ENCODE measurements at regions not wholly inside any gene's neighbourhood (a gene's known extent, or its start where the extent isn't known, plus 50 kb on each side); places are given as distances from the start of the nearest gene placed in this dataset.

- no peak for TF ChIP-seq BHLHE40 (IDR thresholded peaks at IDR 0.05; ENCODE audit: low read depth, low read length)
- no peak for TF ChIP-seq TP53 (CRISPR knock-in tag; IDR thresholded peaks at IDR 0.05)
These were observed 160.1 kb downstream of the TENT4A start (continued) for GRCh38 chr5:6873359-6873758.

- Histone ChIP-seq H3K4me1 (no peaks in the 10 kb centered on the region), H3K9me3 (no peaks in the 10 kb centered on the region), H3K4me3 (no peak overlapping the region), H3K4me2 (no peak overlapping the region), H3K27ac (no peak overlapping the region)
- FAIRE-seq (no peak), DNase-seq (ENCODE audit: low read depth in 1 of 2, low spot score in 1 of 2) (no peak), ATAC-seq (no peak)
- CTCF ChIA-PET: interaction anchor here (1.0 kb wide), 1 partner anchor 131 kb away, joined by 3 read pairs; no protein-coding TSS in a partner anchor
- POLR2A ChIA-PET: interaction anchor here (0.7 kb wide), 1 partner anchor 32 kb away, joined by 7 read pairs; no protein-coding TSS in a partner anchor
- TF ChIP-seq, protein P1, sequence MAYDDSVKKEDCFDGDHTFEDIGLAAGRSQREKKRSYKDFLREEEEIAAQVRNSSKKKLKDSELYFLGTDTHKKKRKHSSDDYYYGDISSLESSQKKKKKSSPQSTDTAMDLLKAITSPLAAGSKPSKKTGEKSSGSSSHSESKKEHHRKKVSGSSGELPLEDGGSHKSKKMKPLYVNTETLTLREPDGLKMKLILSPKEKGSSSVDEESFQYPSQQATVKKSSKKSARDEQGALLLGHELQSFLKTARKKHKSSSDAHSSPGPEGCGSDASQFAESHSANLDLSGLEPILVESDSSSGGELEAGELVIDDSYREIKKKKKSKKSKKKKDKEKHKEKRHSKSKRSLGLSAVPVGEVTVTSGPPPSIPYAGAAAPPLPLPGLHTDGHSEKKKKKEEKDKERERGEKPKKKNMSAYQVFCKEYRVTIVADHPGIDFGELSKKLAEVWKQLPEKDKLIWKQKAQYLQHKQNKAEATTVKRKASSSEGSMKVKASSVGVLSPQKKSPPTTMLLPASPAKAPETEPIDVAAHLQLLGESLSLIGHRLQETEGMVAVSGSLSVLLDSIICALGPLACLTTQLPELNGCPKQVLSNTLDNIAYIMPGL (CRISPR knock-in tag; IDR thresholded peaks at IDR 0.05; ENCODE audit: borderline replicate concordance): no peak
- TF ChIP-seq JUN (IDR thresholded peaks at IDR 0.05) (no peak), ELK1 (IDR thresholded peaks at IDR 0.05; ENCODE audit: low read depth, low read length) (no peak), PHF8 (IDR thresholded peaks at IDR 0.05; ENCODE audit: borderline replicate concordance, low read depth) (no peak), HES2 (IDR thresholded peaks at IDR 0.05) (no peak), POLR2AphosphoS2 (conservative IDR thresholded peaks at IDR 0.05; ENCODE audit: low read length) (no peak), MAFK (IDR thresholded peaks at IDR 0.05; ENCODE audit: partially characterized antibody) (no peak), RCOR1 (IDR thresholded peaks at IDR 0.05; ENCODE audit: low read depth, low read length) (no peak), RFX5 (IDR thresholded peaks at IDR 0.05) (no peak), FOSL2 (IDR thresholded peaks at IDR 0.05) (no peak), FOSL2 (CRISPR knock-in tag; IDR thresholded peaks at IDR 0.05) (no peak), RNF2 (IDR thresholded peaks at IDR 0.05; ENCODE audit: borderline replicate concordance, low read depth) (no peak), HOXB13 (CRISPR knock-in tag; IDR thresholded peaks at IDR 0.05; ENCODE audit: low read depth) (no peak), FOXS1 (CRISPR knock-in tag; IDR thresholded peaks at IDR 0.05) (no peak), NFE2L2 (conservative IDR thresholded peaks at IDR 0.05; ENCODE audit: low read length) (no peak)
- WGBS (ENCODE audit: missing lambda C conversion rate): 13% methylated on average over 6 of the region's 6 CpGs
These were observed 162.1 kb downstream of the TENT4A start for GRCh38 chr5:6875376-6875775.

DNA sequence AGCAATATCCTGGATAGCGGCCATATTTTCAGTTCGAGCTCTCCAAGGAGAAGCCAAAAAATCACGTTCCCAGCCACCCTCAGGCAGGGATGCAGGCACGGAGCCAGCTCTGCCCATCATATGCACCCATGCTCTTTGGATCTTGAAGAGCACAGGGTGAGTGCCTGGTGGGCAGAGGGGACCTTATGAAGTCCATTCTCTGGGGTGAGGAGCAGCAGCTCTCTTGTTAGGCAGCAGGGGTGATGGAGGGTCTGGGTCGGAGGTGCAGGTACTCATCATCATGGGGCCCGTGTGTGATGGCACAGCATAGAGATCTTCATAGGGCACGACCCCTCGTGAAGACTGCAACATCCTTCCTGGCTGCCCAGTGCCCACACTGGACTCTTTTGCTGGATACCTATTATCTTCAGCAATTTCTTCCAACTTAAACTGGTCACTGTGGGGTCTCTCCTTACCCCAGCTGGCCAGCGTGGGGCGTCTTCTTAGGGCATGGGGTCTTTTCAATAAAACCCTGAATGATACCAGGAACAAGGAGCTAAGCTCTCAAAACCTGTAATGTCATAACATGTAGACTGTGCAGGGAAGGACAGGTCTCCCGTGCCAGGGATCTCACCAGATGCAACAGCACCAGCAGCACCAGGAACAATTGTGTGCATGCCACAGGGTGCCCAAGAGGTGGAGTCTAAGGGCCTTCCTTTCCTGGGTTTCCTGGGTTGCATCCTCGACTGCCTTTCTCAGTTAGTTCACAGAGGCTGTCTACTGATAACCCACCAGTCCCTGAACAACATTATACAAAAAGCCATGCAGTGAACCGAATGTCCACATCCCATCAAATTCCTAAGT is 165.0 kb downstream of the TENT4A start:
- Histone ChIP-seq H3K4me1 (no peaks in the 10 kb centered on the region), H3K4me3 (no peak overlapping the region), H3K9me3 (no peaks in the 10 kb centered on the region), H3K27ac (no peak overlapping the region), H3K4me2 (no peak overlapping the region)
- ChIA-PET CTCF (interaction anchor here (1.1 kb wide), 1 partner anchor 112 kb away, joined by 3 read pairs; no protein-coding TSS in a partner anchor), POLR2A (no interaction called here)
- ATAC-seq (no peak), FAIRE-seq (no peak), DNase-seq (ENCODE audit: low read depth in 1 of 2, low spot score in 1 of 2) (no peak)
- no peak for TF ChIP-seq RAD21 (conservative IDR thresholded peaks at IDR 0.05 in 1 of 2, IDR thresholded peaks at IDR 0.05 in 1 of 2)
- WGBS (ENCODE audit: missing lambda C conversion rate): 5% methylated on average over 13 of the region's 13 CpGs

All from A549 (cell line).